ENCODE measurements at regions not wholly inside any gene's neighbourhood (a gene's known extent, or its start where the extent isn't known, plus 50 kb on each side); places are given as distances from the start of the nearest gene placed in this dataset.
"Not testable (repeated sequence)": the region's sequence is repeated elsewhere in the genome, so short reads cannot be mapped to it uniquely, and the experiment has no call there.

GRCh38 chr7:131081308-131081707 is 246.4 kb upstream of the MKLN1 start:
- intact Hi-C loops (cut with DNase I; ENCODE audit: low total_unique reads) = no loop called here
- no peaks in the 10 kb centered on the region for H3K27me3 ChIP-seq
- no peaks in the 10 kb centered on the region for H3K9me3 ChIP-seq
- no peak for TF ChIP-seq CTCF (IDR thresholded peaks at IDR 0.05)
- H3K27ac ChIP-seq = no peak overlapping the region
- H3K4me3 ChIP-seq = no peak overlapping the region
- no peak for DNase-seq
- peaks cover 13 to 26% (median 15%) of the 10 kb centered on the region in 3 donors for H3K36me3 ChIP-seq
- peaks cover 0 to 85% (median 24%) of the 10 kb centered on the region in 4 donors for H3K4me1 ChIP-seq

DNA sequence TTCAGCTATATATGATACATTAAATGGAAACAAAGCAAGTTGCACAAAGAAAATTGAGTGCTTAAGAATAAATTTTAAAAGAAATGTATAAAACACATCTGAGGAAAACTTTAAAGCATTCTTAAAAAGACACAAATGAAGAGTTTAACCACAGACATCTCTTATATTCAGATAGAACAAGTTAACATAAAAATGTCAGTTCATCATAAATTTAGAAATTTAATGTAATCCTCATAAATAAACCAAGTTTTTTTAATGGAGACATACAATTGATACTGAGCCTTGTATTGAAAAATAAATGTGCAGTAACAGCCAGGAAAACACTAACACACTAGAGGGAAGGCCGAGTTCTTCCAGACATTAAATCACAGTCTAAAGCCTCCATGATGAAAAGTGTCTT is 243.9 kb upstream of the MKLN1 start:
- Histone ChIP-seq H3K36me3 (peaks cover 13 to 24% (median 13%) of the 10 kb centered on the region in 3 donors), H3K4me3 (no peak overlapping the region), H3K4me1 (peaks cover 0 to 90% (median 28%) of the 10 kb centered on the region in 4 donors), H3K9me3 (no peaks in the 10 kb centered on the region), H3K27me3 (no peaks in the 10 kb centered on the region), H3K27ac (no peak overlapping the region)
- DNase-seq = no peak
- TF ChIP-seq CTCF (IDR thresholded peaks at IDR 0.05) = no peak
- intact Hi-C loops (cut with DNase I; ENCODE audit: low total_unique reads) = no loop called here

DNA sequence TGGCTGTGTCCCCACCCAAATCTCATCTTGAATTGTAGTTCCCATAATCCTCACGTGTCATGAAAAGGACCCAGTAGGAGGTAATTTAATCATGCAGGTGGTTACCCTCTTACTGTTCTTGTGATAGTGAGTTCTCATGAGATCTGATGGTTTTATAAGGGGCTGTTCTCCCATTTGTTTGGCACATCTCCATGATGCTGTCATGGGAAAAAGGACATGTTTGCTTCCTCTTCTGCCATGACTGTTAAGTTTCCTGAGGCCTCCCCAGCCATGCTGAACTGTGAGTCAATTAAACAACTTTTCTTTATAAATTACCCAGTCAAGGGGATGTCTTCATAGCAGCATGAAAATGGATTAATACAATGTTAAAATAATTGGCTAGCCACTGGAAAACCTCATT is 243.3 kb upstream of the MKLN1 start:
- Histone ChIP-seq H3K36me3 (peaks cover 8 to 21% (median 11%) of the 10 kb centered on the region in 3 donors), H3K4me1 (peaks cover 0 to 90% (median 27%) of the 10 kb centered on the region in 4 donors)
- H3K27me3 ChIP-seq; intact Hi-C loops (cut with DNase I; ENCODE audit: low total_unique reads); H3K9me3 ChIP-seq; H3K27ac ChIP-seq; H3K4me3 ChIP-seq; DNase-seq: not testable (repeated sequence)

GRCh38 chr7:131087756-131088658 is 239.7 kb upstream of the MKLN1 start:
- Histone ChIP-seq H3K27me3 (no peaks in the 10 kb centered on the region), H3K4me3 (no peak overlapping the region), H3K27ac (no peak overlapping the region), H3K9me3 (no peaks in the 10 kb centered on the region), H3K4me1 (peaks cover 0 to 94% (median 31%) of the 10 kb centered on the region in 4 donors), H3K36me3 (peaks cover 0 to 12% (median 0%) of the 10 kb centered on the region in 3 donors)
- no peak for DNase-seq
- no peak for TF ChIP-seq CTCF (IDR thresholded peaks at IDR 0.05)
- intact Hi-C loops (cut with DNase I; ENCODE audit: low total_unique reads) = no loop called here

GRCh38 chr7:131090188-131090587 is 237.5 kb upstream of the MKLN1 start:
- peaks cover 8 to 23% (median 20%) of the 10 kb centered on the region in 3 donors for H3K36me3 ChIP-seq
- H3K4me1 ChIP-seq = peaks cover 0 to 98% (median 33%) of the 10 kb centered on the region in 4 donors
- no peak for TF ChIP-seq CTCF (IDR thresholded peaks at IDR 0.05)
- no peaks in the 10 kb centered on the region for H3K9me3 ChIP-seq
- no peak overlapping the region for H3K27ac ChIP-seq
- H3K27me3 ChIP-seq = no peaks in the 10 kb centered on the region
- intact Hi-C loops (cut with DNase I; ENCODE audit: low total_unique reads) = no loop called here
- no peak overlapping the region for H3K4me3 ChIP-seq
- no peak for DNase-seq
